GM23338 (cell line): ENCODE measurements at regions not wholly inside any gene's neighbourhood (a gene's known extent, or its start where the extent isn't known, plus 50 kb on each side); places are given as distances from the start of the nearest gene placed in this dataset.

Source experiments
- ATAC-seq: fragments of 200-7000 bp; cut with Tn5 transposase; 3 replicates; pipeline ENCODE4 v1.9.1; 2020
- DNase-seq: peaks from one replicate; pipeline ENCODE4 v3.0.0-alpha.2; 2015; ENCODE audit warnings: low spot score
- H2AFZ ChIP-seq: fragments of 200-600 bp; sonication (generic); 2 replicates; pipeline ENCODE4 v1.8.0; 2016; ENCODE audit warnings: antibody characterized with exemption, mild to moderate bottlenecking, moderate library complexity
- H3F3A ChIP-seq: fragments of 200-600 bp; sonication (generic); replicated peaks from 2 replicates; pipeline ENCODE4 v1.8.0; 2017; ENCODE audit warnings: antibody characterized with exemption, mixed run types, low read depth
- H3K27ac ChIP-seq: fragments of 200-600 bp; sonication (generic); 2 replicates; pipeline ENCODE4 v1.6.1; 2016; ENCODE audit warnings: low read depth
- H3K27me3 ChIP-seq: fragments of 200-600 bp; sonication (generic); 2 replicates; pipeline ENCODE4 v1.8.0; 2016; ENCODE audit warnings: mild to moderate bottlenecking, mixed run types, moderate library complexity; ENCODE audit not compliant: insufficient read depth
- H3K36me3 ChIP-seq: fragments of 200-600 bp; sonication (generic); 2 replicates; pipeline ENCODE4 v1.8.0; 2016; ENCODE audit warnings: mild to moderate bottlenecking; ENCODE audit not compliant: insufficient read depth
- H3K4me1 ChIP-seq: fragments of 200-600 bp; sonication (generic); 2 replicates; pipeline ENCODE4 v1.8.0; 2016; ENCODE audit warnings: mild to moderate bottlenecking, moderate library complexity; ENCODE audit not compliant: insufficient read depth
- H3K4me2 ChIP-seq: fragments of 200-600 bp; sonication (generic); 2 replicates; pipeline ENCODE4 v1.7.1; 2017; ENCODE audit warnings: mixed run types
- H3K4me3 ChIP-seq: fragments of 200-600 bp; sonication (generic); 2 replicates; pipeline ENCODE4 v1.6.1; 2016; ENCODE audit warnings: mixed run types
- H3K79me2 ChIP-seq: fragments of 200-600 bp; sonication (generic); replicated peaks from 2 replicates; pipeline ENCODE4 v1.8.0; 2017; ENCODE audit warnings: mild to moderate bottlenecking; ENCODE audit not compliant: insufficient read depth
- H3K9me2 ChIP-seq: fragments of 200-600 bp; sonication (generic); 2 replicates; pipeline ENCODE4 v1.8.0; 2017; ENCODE audit not compliant: insufficient read depth
- H4K20me1 ChIP-seq: fragments of 200-600 bp; sonication (generic); replicated peaks from 2 replicates; pipeline ENCODE4 v1.8.0; 2017; ENCODE audit warnings: mild to moderate bottlenecking; ENCODE audit not compliant: insufficient read depth
- H3K27ac Mint-ChIP-seq: 2 replicates; pipeline ENCODE4 v1.8.0; 2020; ENCODE audit warnings: inconsistent platforms, mild to moderate bottlenecking, moderate library complexity, mixed read lengths
- H3K27me3 Mint-ChIP-seq: 3 replicates; pipeline ENCODE4 v1.8.0; 2022; ENCODE audit warnings: low read depth, mild to moderate bottlenecking, moderate library complexity, mixed read lengths, inconsistent platforms; ENCODE audit not compliant: insufficient read depth, poor library complexity
- H3K36me3 Mint-ChIP-seq: 3 replicates; pipeline ENCODE4 v1.8.0; 2021; ENCODE audit warnings: low read depth, mild to moderate bottlenecking, inconsistent platforms, moderate library complexity, mixed read lengths
- H3K4me1 Mint-ChIP-seq: 3 replicates; pipeline ENCODE4 v1.8.0; 2020; ENCODE audit warnings: mild to moderate bottlenecking, inconsistent platforms, mixed read lengths
- H3K4me3 Mint-ChIP-seq: 3 replicates; pipeline ENCODE4 v1.8.0; 2021; ENCODE audit warnings: moderate library complexity, mild to moderate bottlenecking, inconsistent platforms, mixed read lengths
- H3K9me3 Mint-ChIP-seq: 3 replicates; pipeline ENCODE4 v1.8.0; 2020; ENCODE audit warnings: moderate library complexity, mild to moderate bottlenecking, inconsistent platforms, mixed read lengths
- CREB1 ChIP-seq: fragments of 250-450 bp; sonication (Bioruptor Pico); IDR thresholded peaks from 2 replicates; pipeline ENCODE4 v1.5.0; 2020; ENCODE audit warnings: low read depth, mild to moderate bottlenecking, moderate library complexity
- CTCF ChIP-seq, 2 experiments: fragments of 200-600 bp in 1 of 2; sonication (generic) in 1 of 2; conservative IDR thresholded peaks; 2 replicates each; pipeline versions ENCODE4 v1.5.1 to v1.6.1; 2016 to 2017; ENCODE audit warnings: antibody characterized with exemption in 2 of 2, low read depth in 2 of 2, mild to moderate bottlenecking in 2 of 2, moderate library complexity in 1 of 2
- ETS1 ChIP-seq: IDR thresholded peaks from 2 replicates; pipeline ENCODE4 v1.6.1; 2016; ENCODE audit warnings: antibody characterized with exemption
- EZH2 ChIP-seq: fragments of 200-600 bp; sonication (generic); IDR thresholded peaks from one replicate; pipeline ENCODE4 v1.8.0; 2017; ENCODE audit warnings: antibody characterized with exemption, mild to moderate bottlenecking, low read depth; ENCODE audit not compliant: unreplicated experiment
- EZH2phosphoT487 ChIP-seq: fragments of 200-600 bp; sonication (generic); IDR thresholded peaks from one replicate; pipeline ENCODE4 v1.8.1; 2018; ENCODE audit warnings: antibody characterized with exemption; ENCODE audit not compliant: unreplicated experiment
- JUNB ChIP-seq: IDR thresholded peaks from one replicate; pipeline ENCODE4 v1.6.1; 2016; ENCODE audit warnings: antibody characterized with exemption; ENCODE audit not compliant: unreplicated experiment
- NANOG ChIP-seq: IDR thresholded peaks from 2 replicates; pipeline ENCODE4 v1.6.1; 2016; ENCODE audit warnings: antibody characterized with exemption, borderline replicate concordance
- POLR2AphosphoS5 ChIP-seq: IDR thresholded peaks from 2 replicates; pipeline ENCODE4 v1.6.1; 2016; ENCODE audit warnings: antibody characterized with exemption, low read depth
- REST ChIP-seq: IDR thresholded peaks from one replicate; pipeline ENCODE4 v1.6.1; 2018; ENCODE audit warnings: antibody characterized with exemption; ENCODE audit not compliant: unreplicated experiment
- STAT1 ChIP-seq: IDR thresholded peaks from one replicate; pipeline ENCODE4 v1.6.1; 2016; ENCODE audit warnings: antibody characterized with exemption; ENCODE audit not compliant: unreplicated experiment
- ZNF114 ChIP-seq: fragments of 250-450 bp; sonication (Bioruptor Pico); IDR thresholded peaks from 2 replicates; pipeline ENCODE4 v1.5.0; 2020; ENCODE audit warnings: mild to moderate bottlenecking, moderate library complexity
- ZNF331 ChIP-seq: fragments of 250-450 bp; sonication (Bioruptor Pico); IDR thresholded peaks from 2 replicates; pipeline ENCODE4 v1.5.0; 2020; ENCODE audit warnings: low read depth, mild to moderate bottlenecking, moderate library complexity
- ZNF462 ChIP-seq: fragments of 250-450 bp; sonication (Bioruptor Pico); IDR thresholded peaks from 2 replicates; pipeline ENCODE4 v1.5.0; 2020; ENCODE audit warnings: mild to moderate bottlenecking, moderate library complexity

- Mint-ChIP-seq H3K9me3 (peaks cover 7% of the 10 kb centered on the region; the same call in 2 of the 3 replicates), H3K36me3 (no peaks in the 10 kb centered on the region), H3K27ac (no peak overlapping the region), H3K4me3 (no peak overlapping the region), H3K4me1 (peaks cover 5% of the 10 kb centered on the region; the same call in 2 of the 3 replicates), H3K27me3 (no peaks in the 10 kb centered on the region)
- Histone ChIP-seq H3F3A (no peaks in the 10 kb centered on the region), H2AFZ (no peak overlapping the region), H3K27ac (no peak overlapping the region), H3K9me2 (no peaks in the 10 kb centered on the region), H3K4me2 (no peak overlapping the region), H3K36me3 (no peaks in the 10 kb centered on the region), H3K4me1 (no peaks in the 10 kb centered on the region), H3K79me2 (no peaks in the 10 kb centered on the region), H4K20me1 (no peaks in the 10 kb centered on the region), H3K4me3 (no peak overlapping the region), H3K27me3 (no peaks in the 10 kb centered on the region)
- no peak for DNase-seq
- TF ChIP-seq ETS1 (no peak), NANOG (no peak), ZNF331 (CRISPR knock-in tag) (no peak), CREB1 (CRISPR knock-in tag) (no peak), EZH2phosphoT487 (no peak), JUNB (no peak), REST (no peak), ZNF114 (CRISPR knock-in tag) (no peak), CTCF (conservative IDR thresholded peaks at IDR 0.05; ENCODE audit: low read depth in 2 of 2) (no peak), POLR2AphosphoS5 (no peak), EZH2 (no peak), ZNF462 (no peak), STAT1 (no peak)
- ATAC-seq = no peak
These were observed 154.7 kb upstream of the GALNT13 start for GRCh38 chr2:153717060-153717459.
